ENCODE measurements at regions not wholly inside any gene's neighbourhood (a gene's known extent, or its start where the extent isn't known, plus 50 kb on each side); places are given as distances from the start of the nearest gene placed in this dataset.
"Not testable (repeated sequence)": the region's sequence is repeated elsewhere in the genome, so short reads cannot be mapped to it uniquely, and the experiment has no call there.

GRCh38 chr2:43012966-43013365 lies 213.4 kb downstream of the ZFP36L2 start:
- DNase-seq: no peak
- intact Hi-C loops (cut with DNase I): no loop called here

- intact Hi-C loops (cut with DNase I): no loop called here
- DNase-seq: no peak
Observed at GRCh38 chr2:43011158-43011491, 215.3 kb downstream of the ZFP36L2 start.

- no peak for DNase-seq
- intact Hi-C loops (cut with DNase I): no loop called here
Observed at GRCh38 chr2:43010438-43011157, 215.8 kb downstream of the ZFP36L2 start.

GRCh38 chr2:43009448-43009847 lies 217.0 kb downstream of the ZFP36L2 start:
- no peak for DNase-seq
- intact Hi-C loops (cut with DNase I): no loop called here

DNA sequence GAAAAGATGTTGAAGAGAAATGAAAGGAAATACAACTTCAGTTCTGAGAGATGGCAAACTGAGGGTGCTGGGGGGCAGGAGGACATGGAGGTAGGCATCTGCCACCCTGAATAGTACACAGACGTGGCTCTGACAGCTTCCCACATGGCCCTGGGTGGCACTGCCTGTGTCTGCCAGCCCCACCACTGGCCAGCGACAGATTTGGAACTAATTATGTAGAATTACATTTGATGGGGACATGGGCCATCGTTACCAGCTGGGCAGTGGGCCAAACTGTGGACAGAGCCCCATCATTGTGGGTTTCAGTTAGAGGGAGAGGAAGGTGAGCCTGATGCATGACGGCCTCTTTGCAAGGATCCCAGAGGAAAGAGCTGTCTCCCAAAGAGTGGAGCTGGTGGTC lies 216.0 kb upstream of the HAAO start:
- peak in 1 of 10 donors; percentile 27 for DNase-seq
- intact Hi-C loops (cut with DNase I): no loop called here

- peak in 1 of 10 donors; percentile 26 for DNase-seq
- intact Hi-C loops (cut with DNase I): no loop called here
Observed at GRCh38 chr2:43007901-43008300, 215.5 kb upstream of the HAAO start.

- intact Hi-C loops (cut with DNase I): no loop called here
- peak in 1 of 10 donors; percentile 60 for DNase-seq
Observed at GRCh38 chr2:43006834-43007543, 214.6 kb upstream of the HAAO start.

- intact Hi-C loops (cut with DNase I): no loop called here
- peak in 1 of 10 donors; percentile 81 for DNase-seq
Observed at GRCh38 chr2:43005975-43006833, 213.8 kb upstream of the HAAO start.

DNA sequence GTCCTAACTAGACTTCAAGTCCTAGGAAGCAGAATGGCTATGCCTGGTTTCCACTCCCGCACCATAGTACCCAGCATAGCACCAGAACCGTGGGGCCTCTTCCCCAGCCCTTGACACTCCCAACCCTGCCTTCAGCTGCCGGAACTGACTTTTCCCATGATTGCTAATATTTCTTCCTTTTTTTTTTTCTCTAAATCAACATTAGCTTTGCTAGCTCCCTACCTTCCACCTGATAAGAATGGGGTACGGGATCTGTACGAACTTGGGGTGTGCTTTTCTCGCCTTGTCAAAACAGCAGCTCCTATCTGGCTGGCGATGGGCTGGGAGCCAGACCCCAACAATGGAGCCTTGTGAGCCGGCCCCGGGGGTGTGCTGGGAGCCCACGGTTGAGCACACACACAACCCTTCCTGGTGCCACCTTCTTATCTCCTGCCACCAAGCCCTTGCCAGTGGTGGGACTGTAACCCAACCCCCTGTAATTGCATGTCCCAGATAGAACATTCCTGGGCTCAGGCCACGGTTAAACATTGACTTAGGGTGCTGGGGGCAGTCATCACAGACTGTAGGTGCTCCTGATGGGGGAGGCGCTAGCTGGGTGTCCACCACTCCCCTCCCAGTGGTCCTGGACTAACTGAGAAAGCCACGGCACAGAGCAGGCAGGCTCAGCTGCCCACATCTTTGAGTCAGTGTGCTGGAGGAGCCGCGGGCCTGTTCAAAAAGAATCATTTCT lies 213.0 kb upstream of the HAAO start:
- DNase-seq: peak in 8 of 10 donors; percentile 46 to 96 (median 70)
- intact Hi-C loops (cut with DNase I): no loop called here

- peak in 1 of 10 donors; percentile 33 for DNase-seq
- intact Hi-C loops (cut with DNase I): no loop called here
Observed at GRCh38 chr2:43004879-43005244, 212.5 kb upstream of the HAAO start.

DNA sequence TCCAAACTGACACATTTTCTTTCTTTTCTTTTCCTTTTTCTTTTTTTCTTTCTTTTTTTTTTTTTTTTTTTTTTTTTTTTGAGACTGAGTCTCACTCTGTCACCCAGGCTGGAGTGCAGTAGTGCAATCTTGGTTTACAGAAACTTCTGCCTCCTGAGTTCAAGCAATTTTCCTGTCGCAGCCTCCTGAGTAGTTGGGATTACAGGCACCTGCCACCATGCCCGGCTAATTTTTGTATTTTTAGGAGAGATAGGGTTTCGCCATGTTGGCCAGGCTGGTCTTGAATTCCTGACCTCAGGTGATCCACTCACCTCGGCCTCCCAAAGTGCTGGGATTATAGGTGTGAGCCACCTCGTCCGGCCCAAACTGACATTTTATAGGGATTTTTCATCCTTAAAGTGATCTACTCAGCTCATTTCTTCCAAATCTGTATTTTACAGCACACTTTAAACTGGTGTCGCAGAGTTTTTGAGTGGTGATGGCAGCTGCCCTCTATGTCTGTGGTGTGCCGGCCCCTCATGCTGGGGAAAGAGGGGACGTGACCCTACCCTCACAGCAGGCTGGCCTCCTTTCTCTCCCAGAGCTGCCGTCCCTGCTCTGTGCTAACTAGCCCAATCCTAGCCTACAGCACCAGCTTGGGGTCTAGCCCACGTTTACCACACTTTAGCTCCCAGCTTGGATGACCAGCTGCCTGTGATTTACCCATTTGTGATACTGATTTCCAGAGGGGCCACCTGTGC lies 211.9 kb upstream of the HAAO start:
- peak in 1 of 10 donors; percentile 76 for DNase-seq

DNA sequence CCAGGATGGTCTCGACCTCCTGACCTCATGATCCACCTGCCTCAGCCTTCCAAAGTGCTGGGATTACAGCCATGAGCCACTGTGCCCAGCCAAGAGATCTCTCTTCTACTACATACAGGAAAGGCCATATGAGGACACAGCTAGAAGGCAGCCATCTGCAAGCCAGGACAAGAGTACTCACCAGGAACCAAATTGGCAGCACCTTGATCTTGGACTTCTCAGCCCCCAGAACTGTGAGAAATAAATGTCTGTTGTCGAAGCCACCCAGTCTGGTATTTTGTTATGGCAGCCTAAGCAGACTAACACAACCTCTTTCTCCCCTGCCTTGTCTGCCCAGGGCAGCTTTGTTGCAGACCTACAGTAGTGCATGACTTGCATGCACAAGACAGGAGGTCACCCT lies 211.3 kb upstream of the HAAO start:
- no peak for DNase-seq
- intact Hi-C loops (cut with DNase I): no loop called here

More for the DNA sequence above, 211.9 kb upstream of the HAAO start:
- intact Hi-C loops (cut with DNase I): not testable (repeated sequence)

DNA sequence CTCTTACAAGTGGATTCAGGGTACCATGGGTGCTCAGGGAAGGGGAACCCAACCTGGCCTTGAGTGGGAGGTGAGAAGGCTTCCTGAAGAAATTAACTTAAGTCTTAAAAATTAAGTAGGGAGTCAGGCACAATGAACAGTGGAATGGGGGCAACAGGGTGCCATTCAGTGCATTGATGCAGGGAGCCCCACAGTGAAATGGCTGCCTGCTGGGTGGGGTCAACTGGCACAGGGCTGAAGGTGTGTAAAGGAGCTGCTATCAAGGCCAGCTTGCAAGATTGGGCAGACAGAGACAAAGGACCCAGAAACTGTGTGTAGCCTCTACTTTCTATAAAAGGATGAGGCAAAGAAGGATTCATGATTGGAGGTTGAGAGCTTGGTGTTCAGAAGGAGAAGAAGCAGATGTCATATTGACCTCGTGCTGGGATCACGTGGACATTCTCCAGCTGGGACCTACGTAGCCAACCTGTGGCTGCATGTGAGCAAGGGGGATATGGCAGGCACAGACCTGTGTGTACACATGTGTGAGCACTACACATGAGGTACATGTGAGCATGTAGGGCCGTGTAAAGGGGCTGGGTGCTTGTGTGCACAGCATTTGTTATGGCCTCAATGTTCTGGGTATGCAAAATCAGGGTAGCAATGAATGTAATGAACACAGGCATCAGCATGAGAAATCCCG lies 209.5 kb upstream of the HAAO start:
- intact Hi-C loops (cut with DNase I): no loop called here

GRCh38 chr2:43001055-43001378 lies 208.6 kb upstream of the HAAO start:
- intact Hi-C loops (cut with DNase I): no loop called here

More for the DNA sequence above, 209.5 kb upstream of the HAAO start:
- DNase-seq: peak in 1 of 10 donors; percentile 57

GRCh38 chr2:43000242-43001054 lies 208.1 kb upstream of the HAAO start:
- intact Hi-C loops (cut with DNase I): no loop called here
- DNase-seq: peak; percentile 69 to 98 (median 82)

More at GRCh38 chr2:43001055-43001378, 208.6 kb upstream of the HAAO start:
- no peak for DNase-seq

DNA sequence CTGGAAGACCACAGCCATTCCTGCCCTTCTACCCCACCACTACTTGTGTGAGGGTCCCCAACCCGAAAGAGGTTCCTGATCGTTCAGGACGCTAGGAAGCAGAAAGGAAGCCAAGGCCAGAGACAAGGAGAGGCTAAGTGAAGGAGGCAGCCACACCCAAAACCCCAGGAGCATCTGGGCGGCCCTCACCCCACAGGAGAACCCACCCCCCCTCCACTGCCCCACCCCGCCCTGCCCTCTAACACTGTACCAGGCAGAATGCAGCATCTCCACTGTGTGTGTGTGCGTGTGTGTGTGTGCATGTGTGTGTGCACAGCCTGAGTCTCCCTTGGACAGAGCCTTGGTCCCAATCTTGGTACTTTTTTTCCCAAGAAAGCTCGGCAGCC lies 207.5 kb upstream of the HAAO start:
- DNase-seq: no peak
- intact Hi-C loops (cut with DNase I): no loop called here

DNA sequence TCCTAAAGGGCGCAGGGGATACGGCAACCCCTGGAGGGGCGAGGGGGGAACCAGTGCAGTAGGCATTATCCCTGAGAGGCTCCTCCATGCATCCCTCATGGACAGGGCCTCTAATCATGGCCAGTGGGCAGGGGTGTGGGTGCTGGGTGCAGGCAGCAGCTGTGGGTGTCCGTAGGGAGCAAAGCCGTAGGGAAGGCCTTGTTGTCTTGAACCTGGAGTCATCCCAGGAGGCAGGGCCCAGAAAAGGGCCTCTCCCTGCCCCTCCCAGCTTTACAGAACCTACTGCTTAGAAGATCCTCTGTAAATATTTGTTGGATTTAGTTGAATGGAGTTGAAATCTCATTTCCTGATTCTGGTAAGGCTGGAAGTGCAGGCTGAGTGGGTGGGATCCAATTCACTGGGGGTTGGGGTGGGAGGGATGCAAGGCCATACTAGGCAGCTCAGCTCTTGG lies 207.0 kb upstream of the HAAO start:
- DNase-seq: peak in 1 of 10 donors; percentile 39
- intact Hi-C loops (cut with DNase I): no loop called here

DNA sequence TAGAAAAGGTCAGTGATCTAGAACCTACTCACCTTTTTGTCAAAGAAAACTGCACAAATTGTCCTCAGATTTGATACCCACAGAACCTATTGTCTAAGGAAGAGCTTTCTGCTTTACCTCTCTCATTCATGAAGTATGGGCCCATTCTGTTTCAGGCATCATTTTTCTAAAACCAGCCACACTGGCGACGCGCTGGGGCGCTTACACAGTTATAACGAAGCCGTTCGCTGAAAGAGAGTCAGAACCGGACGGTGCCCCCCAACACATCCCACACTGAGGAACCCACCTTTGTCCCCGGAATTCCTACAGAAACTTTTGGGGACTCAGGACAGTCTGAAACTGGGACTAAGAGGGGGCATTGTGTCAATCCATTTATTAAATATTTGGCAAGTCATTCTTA lies 206.3 kb upstream of the HAAO start:
- DNase-seq: no peak
- intact Hi-C loops (cut with DNase I): no loop called here
